Spleen (tissue), 11 donors: ENCODE measurements at regions not wholly inside any gene's neighbourhood (a gene's known extent, or its start where the extent isn't known, plus 50 kb on each side); places are given as distances from the start of the nearest gene placed in this dataset.
A peak's percentile ranks its signal among the peaks of the same experiment; 100 is the strongest.

Experiments used
- DNase-seq: peaks from one replicate; pipeline ENCODE4 v3.0.0-alpha.2; 2020
- H3K27ac ChIP-seq, 8 donors: fragments of 200-600 bp; sonication (generic) in 7 of 8; 1 replicate in 4 of 8; 2 replicates in 4 of 8; pipeline versions ENCODE4 v1.5.0 to v1.8.0; 2016 to 2021; ENCODE audit warnings: inconsistent platforms in 4 of 8, mild to moderate bottlenecking in 4 of 8, moderate library complexity in 1 of 8
- H3K27me3 ChIP-seq, 7 donors: fragments of 200-600 bp; sonication (generic) in 6 of 7; replicated peaks in 1 of 7; 1 replicate in 4 of 7; 2 replicates in 3 of 7; pipeline versions ENCODE4 v1.5.0 to v1.8.0; 2016 to 2021; ENCODE audit warnings: inconsistent platforms in 3 of 7, mild to moderate bottlenecking in 1 of 7
- H3K36me3 ChIP-seq, 6 donors: fragments of 200-600 bp; sonication (generic) in 5 of 6; 1 replicate in 4 of 6; 2 replicates in 2 of 6; pipeline versions ENCODE4 v1.5.0 to v1.8.0; 2016 to 2021; ENCODE audit warnings: inconsistent platforms in 2 of 6
- H3K4me1 ChIP-seq, 6 donors: fragments of 200-600 bp; sonication (generic) in 5 of 6; 1 replicate in 3 of 6; 2 replicates in 3 of 6; pipeline versions ENCODE4 v1.5.0 to v1.8.0; 2016 to 2021; ENCODE audit warnings: inconsistent platforms in 3 of 6
- H3K4me3 ChIP-seq, 8 donors: fragments of 200-600 bp; sonication (generic) in 7 of 8; 1 replicate in 4 of 8; 2 replicates in 4 of 8; pipeline versions ENCODE4 v1.5.0 to v1.8.0; 2016 to 2021; ENCODE audit warnings: inconsistent platforms in 4 of 8, mild to moderate bottlenecking in 4 of 8, moderate library complexity in 2 of 8
- H3K9me3 ChIP-seq, 8 donors: fragments of 200-600 bp; sonication (generic) in 7 of 8; 1 replicate in 4 of 8; 2 replicates in 4 of 8; pipeline versions ENCODE4 v1.5.0 to v1.8.0; 2016 to 2021; ENCODE audit warnings: inconsistent platforms in 4 of 8
- POLR2A ChIP-seq, 3 donors: fragments of 450-650 bp; IDR thresholded peaks; one replicate each; pipeline ENCODE4 v1.5.1; 2017; ENCODE audit warnings: antibody characterized with exemption in 3 of 3, mild to moderate bottlenecking in 1 of 3
- POLR2AphosphoS5 ChIP-seq, 3 donors: sonication (generic); formaldehyde crosslinking; IDR thresholded peaks; one replicate each; pipeline ENCODE4 v1.5.1; 2017; ENCODE audit warnings: antibody characterized with exemption in 3 of 3
- WGBS, 5 donors: extraction: QIAGEN DNeasy Blood & Tissue Kit in 3 of 5; methylation state at CpG; one replicate each; pipeline versions ENCODE4 v1.1.5 to v1.1.7; 2013 to 2018; 5-methylcytosine and 5-hydroxymethylcytosine counted together
- intact Hi-C: fragments of 100-400 bp; cut with DNase I; formaldehyde crosslinking; loops from one replicate; pipeline ENCODE4 v1.15.0; 2023; ENCODE audit warnings: low total_unique reads
- TF ChIP-seq, protein P1 (sequence below), 11 experiments: fragments of 200-600 bp in 7 of 11; fragments of 450-650 bp in 4 of 11; sonication (generic) in 4 of 11; IDR thresholded peaks in 8 of 11; conservative IDR thresholded peaks in 3 of 11; 1 replicate in 7 of 11; 2 replicates in 4 of 11; pipeline versions ENCODE4 v1.4.0 to v1.8.0; 2016 to 2021; ENCODE audit warnings: antibody characterized with exemption in 11 of 11, inconsistent platforms in 4 of 11, mild to moderate bottlenecking in 1 of 11
- donor health status: healthy with polysubstance abuse.
- donor health status: DM: no; HTN: no; CAD: no; lungs with moderate emphysema.
- donor health status: DM: no; HTN: no; CAD: no.
- donor health status: Bipolar disorder and iron deficiency.
- donor health status: healthy.
- donor health status: DM: no; HTN: no; CAD: no.
- donor health status: DM: yes; HTN: yes; CAD: no.

DNA sequence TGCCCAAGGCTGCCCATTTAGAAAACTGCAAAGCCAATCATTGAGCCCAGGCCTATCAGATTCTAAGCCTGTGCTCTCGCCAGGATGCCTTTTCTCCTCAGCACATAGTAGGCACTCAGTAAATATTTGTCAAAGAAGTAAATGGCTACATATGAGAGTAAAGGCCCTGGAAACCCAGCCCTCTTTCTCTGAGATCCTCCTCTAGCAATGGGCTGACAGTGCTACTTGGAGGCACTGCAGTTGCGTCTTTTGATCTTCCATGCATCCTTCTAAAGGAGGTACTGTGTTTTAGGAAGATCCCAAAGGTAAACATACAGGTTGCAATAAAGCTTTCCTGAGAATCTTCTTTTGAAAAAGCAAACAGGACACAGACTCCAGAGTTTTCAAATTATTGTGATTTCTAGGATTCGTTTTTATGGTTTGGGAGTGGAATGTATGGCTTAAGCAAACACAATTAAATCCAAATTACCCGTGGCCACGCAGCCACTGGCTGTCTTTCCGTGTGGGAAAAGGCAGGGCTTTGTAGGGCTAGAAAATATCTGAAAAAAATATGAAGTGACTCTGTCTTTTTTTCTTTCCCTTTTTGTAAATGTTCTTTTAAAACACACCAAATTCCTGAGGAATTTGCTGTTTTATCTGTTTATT, 151.3 kb upstream of the BMPER start:
- Histone ChIP-seq H3K27ac (no peak overlapping the region), H3K4me3 (no peak overlapping the region), H3K9me3 (no peaks in the 10 kb centered on the region), H3K4me1 (peaks cover 0 to 15% (median 3%) of the 10 kb centered on the region in 6 donors), H3K36me3 (no peaks in the 10 kb centered on the region), H3K27me3 (no peaks in the 10 kb centered on the region)
- 82 to 94% (median 86%) methylated on average over 6 of the region's 6 CpGs for WGBS, 5 donors
- no peak for TF ChIP-seq POLR2A (IDR thresholded peaks at IDR 0.05)
- TF ChIP-seq POLR2AphosphoS5 (IDR thresholded peaks at IDR 0.05) = no peak
- TF ChIP-seq, protein P1, sequence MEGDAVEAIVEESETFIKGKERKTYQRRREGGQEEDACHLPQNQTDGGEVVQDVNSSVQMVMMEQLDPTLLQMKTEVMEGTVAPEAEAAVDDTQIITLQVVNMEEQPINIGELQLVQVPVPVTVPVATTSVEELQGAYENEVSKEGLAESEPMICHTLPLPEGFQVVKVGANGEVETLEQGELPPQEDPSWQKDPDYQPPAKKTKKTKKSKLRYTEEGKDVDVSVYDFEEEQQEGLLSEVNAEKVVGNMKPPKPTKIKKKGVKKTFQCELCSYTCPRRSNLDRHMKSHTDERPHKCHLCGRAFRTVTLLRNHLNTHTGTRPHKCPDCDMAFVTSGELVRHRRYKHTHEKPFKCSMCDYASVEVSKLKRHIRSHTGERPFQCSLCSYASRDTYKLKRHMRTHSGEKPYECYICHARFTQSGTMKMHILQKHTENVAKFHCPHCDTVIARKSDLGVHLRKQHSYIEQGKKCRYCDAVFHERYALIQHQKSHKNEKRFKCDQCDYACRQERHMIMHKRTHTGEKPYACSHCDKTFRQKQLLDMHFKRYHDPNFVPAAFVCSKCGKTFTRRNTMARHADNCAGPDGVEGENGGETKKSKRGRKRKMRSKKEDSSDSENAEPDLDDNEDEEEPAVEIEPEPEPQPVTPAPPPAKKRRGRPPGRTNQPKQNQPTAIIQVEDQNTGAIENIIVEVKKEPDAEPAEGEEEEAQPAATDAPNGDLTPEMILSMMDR (IDR thresholded peaks at IDR 0.05 in 8 of 11, conservative IDR thresholded peaks at IDR 0.05 in 3 of 11) = no peak
- DNase-seq = no peak
- intact Hi-C loops = no loop called here

DNA sequence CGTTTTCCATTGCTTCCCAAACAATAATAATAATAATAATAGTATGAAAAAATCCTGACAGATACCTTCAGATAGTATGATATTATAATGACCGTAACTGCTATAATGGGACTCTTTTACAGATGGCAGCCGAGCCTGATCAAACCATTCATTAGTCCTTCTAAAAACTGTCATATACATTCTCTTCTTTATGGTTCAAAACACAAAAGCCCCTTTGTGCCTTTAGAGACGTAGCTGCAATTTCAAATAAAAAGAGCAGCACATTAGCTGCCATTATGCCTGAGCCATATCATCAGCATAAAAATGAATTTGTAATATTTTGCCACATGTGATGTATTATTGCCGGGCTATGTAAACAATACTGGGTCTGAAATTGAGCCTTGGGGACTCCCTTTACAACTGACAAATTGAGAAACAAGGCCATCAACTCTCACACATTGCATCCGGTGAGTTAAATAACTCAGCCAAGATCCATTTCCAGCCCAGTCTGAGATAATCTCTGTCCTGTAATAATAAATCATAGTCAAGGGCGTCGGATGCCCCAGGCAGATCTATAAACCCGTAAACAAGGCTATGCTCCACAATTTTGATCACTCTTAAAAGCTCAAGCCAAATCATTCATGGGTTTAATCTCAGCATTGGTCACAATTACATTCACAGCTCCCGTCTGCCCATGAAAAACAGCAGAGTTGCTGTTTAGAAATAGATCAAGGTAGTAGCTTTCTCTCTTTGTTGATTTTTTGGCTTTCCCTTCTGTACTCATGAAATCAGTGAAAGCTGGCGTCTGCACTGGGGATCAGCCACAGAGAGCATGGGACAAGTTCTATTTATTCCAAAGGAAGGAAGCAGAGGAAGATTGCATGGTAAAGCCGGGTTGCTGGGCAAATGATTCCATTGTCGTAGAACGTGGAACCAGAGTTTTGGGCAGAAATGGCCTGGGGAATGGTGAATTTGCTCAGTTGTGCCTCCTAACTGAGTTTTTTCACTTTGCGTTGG, 150.1 kb upstream of the BMPER start:
- intact Hi-C loops = no loop called here
- Histone ChIP-seq H3K27me3 (no peaks in the 10 kb centered on the region), H3K4me3 (no peak overlapping the region), H3K9me3 (no peaks in the 10 kb centered on the region), H3K4me1 (peaks cover 0 to 15% (median 3%) of the 10 kb centered on the region in 6 donors), H3K36me3 (no peaks in the 10 kb centered on the region), H3K27ac (peak overlapping the region in 7 of 8 donors; percentile 51 to 77 (median 69))
- TF ChIP-seq POLR2AphosphoS5 (IDR thresholded peaks at IDR 0.05) (peak in 1 of 3 donors; percentile 58), POLR2A (IDR thresholded peaks at IDR 0.05) (no peak)
- no peak for DNase-seq
- 65 to 78% (median 72%) methylated on average over 15 of the region's 15 CpGs for WGBS, 5 donors

DNA sequence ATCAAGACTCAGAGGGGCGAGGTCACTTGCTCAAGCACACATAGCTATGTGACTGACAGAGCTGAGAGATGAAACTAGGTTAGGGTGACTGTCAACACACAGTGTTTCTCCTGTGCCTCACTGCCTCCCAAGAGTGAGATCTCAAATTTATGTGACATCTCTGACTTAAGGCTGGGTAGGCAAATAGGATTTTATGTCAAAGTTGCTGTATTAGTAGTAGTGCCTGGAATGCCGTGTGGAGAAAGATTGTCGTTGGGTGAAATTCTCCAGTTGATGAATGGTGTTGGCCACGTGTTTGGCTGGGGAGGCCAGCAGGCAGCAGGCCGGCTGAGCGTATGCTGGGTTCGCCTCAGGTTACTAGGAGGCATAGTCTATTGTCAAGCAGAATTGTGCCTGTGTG, 148.3 kb upstream of the BMPER start:
- TF ChIP-seq, protein P1 (IDR thresholded peaks at IDR 0.05 in 8 of 11, conservative IDR thresholded peaks at IDR 0.05 in 3 of 11) = no peak
- TF ChIP-seq POLR2AphosphoS5 (IDR thresholded peaks at IDR 0.05) = no peak
- no peak for TF ChIP-seq POLR2A (IDR thresholded peaks at IDR 0.05)
- H3K9me3 ChIP-seq = no peaks in the 10 kb centered on the region
- intact Hi-C loops = no loop called here
- H3K27me3 ChIP-seq = no peaks in the 10 kb centered on the region
- whole genome bisulfite sequencing, 5 donors = 88 to 97% (median 94%) methylated on average over 7 of the region's 7 CpGs
- peaks cover 0 to 15% (median 3%) of the 10 kb centered on the region in 6 donors for H3K4me1 ChIP-seq
- H3K27ac ChIP-seq = no peak overlapping the region
- no peak for DNase-seq
- no peak overlapping the region for H3K4me3 ChIP-seq
- no peaks in the 10 kb centered on the region for H3K36me3 ChIP-seq

DNA sequence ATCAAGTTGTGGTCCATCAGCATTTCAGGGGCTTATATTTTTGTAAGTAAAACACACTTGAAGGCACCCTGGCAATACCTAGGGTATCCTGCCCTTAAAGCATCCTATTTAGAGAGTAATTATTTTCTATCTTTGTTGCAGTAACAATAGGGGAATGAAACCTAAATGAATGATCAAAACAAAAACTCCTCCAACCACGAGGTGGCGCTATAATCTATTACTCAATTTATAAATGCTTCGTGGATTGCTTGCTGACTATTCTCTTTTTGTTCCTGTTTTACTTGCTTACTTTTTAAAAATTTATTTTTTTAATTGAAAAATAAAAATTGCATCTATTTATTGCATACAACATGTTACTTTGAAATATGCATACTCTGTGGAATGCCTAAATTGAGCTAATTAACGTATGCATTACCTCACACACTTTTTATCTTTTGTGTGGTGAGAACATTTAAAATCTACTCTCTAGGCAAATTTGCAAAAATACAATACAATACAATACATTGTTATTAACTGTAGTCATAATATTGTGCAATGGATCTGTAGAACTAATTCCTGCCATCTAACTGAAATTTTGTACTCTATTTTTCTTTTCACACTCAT, 147.7 kb upstream of the BMPER start:
- Histone ChIP-seq H3K27me3 (no peaks in the 10 kb centered on the region), H3K36me3 (no peaks in the 10 kb centered on the region), H3K4me3 (no peak overlapping the region), H3K27ac (no peak overlapping the region), H3K9me3 (no peaks in the 10 kb centered on the region), H3K4me1 (peaks cover 0 to 15% (median 3%) of the 10 kb centered on the region in 6 donors)
- TF ChIP-seq POLR2AphosphoS5 (IDR thresholded peaks at IDR 0.05) (no peak), POLR2A (IDR thresholded peaks at IDR 0.05) (no peak)
- TF ChIP-seq, protein P1 (IDR thresholded peaks at IDR 0.05 in 8 of 11, conservative IDR thresholded peaks at IDR 0.05 in 3 of 11) = peak in 8 of 11 experiments; percentile 27 to 63 (median 48)
- DNase-seq = no peak
- WGBS, 5 donors = 25 to 28% (median 26%) methylated on average over 4 of the region's 4 CpGs
- intact Hi-C loops = no loop called here
